ENCODE measurements at regions not wholly inside any gene's neighbourhood (a gene's known extent, or its start where the extent isn't known, plus 50 kb on each side); places are given as distances from the start of the nearest gene placed in this dataset.

DNA sequence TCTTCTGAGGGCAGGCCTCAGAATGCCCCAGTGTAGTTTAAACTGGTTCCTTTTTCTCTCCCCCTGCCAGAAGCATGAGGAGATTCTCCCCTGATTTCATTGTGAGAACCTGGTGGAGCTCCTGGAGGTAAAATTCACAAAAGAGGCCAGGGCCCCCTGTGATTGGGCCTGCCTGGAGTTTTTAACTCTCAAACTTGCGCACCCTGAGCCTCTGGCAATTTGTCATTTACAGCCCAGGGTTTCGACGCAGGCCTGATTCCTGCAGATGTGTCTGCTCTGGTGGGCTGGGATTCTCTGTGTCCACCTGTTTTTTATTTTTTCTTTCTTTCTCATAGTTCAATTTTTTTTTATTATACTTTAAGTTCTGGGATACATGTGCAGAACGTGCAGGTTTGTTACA, 157.9 kb downstream of the ASB1 start:
- no peak for DNase-seq

DNA sequence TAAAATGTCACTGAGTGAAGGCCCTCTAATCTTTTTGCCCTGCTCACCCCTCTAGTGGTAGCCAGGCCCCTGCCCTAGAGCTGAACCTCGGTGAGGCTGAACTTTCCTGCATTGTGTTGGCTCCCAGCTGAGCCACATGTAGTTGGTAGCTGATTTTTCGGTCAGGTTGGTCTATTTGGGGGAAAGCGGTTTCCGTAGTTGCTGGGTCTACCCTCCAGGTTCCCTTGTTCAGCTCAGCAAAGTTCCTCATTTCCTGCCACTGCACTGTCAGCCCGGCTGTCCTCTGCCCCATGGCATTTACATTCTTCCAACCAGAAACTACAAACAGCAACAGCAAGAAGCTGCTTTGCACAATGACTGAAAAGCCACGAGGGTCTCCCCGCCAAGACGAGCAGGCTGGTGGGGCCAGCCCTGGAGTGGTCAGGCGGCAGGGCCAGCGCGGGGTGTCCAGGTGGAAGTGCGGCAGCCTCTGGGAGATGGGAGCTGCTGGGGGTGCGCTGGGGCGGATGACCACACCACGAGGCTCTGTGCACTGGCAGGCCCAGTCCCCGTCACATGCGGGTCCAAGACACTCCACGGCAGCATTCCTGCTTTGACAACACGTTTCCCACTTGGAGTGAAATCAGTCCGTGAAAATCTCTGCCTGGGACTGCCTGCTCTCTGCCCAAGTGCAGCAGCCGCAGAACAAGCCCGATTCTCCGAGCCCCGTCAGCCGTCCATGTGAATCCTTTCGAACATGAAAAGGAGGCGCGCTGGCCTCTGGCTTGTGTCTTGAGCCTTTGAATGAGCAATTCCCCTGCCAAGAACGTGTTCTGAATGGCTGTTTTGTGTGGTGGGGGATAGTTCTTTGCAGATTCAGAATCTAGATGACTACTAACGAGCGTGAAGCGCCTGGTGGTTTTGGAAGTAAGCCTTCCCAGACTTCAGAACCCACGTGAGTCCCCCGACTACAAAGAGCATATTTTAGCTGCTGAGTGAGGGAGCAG, 159.4 kb downstream of the ASB1 start:
- DNase-seq, result no peak

DNA sequence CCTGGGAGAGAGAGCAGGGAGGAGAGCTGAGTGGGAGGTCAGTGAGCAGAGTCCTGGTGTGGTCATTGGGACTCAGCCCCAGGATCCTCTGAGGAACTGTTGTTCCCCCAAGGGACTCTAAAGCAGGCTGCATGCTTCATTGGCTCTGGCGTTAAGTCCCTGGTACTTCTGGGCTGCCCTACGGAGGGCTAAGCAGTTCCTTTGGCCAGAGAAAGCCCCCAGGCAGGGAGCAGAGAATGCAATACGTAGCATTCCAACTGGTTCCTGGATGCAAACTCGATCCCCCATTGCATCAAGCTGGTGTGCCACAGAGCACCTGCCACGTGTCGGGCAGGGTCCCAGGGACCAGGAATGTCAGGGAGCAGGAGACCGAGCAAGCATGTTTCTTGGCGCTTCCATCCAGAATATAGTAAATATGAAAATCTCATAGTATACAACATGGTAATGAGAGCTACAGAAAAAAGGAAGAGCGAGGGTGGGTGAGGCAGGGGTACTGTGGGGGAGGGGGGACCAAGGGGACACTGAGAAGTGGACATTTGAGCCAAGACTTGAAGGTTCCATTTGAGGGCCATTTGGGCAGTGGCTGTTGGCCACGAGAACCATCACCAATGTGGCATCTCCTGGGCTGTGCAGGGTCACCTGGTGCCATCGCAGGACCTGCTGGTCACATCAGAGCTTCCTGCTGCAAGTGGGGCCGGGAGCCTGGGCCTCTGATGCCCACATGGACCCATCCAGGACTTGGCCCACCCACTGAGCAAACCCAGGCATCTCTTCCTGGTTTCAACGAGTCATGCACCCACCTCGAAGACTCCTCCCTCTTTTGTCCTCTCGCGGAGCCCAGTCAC, 160.4 kb downstream of the ASB1 start:
- no peak for DNase-seq

DNA sequence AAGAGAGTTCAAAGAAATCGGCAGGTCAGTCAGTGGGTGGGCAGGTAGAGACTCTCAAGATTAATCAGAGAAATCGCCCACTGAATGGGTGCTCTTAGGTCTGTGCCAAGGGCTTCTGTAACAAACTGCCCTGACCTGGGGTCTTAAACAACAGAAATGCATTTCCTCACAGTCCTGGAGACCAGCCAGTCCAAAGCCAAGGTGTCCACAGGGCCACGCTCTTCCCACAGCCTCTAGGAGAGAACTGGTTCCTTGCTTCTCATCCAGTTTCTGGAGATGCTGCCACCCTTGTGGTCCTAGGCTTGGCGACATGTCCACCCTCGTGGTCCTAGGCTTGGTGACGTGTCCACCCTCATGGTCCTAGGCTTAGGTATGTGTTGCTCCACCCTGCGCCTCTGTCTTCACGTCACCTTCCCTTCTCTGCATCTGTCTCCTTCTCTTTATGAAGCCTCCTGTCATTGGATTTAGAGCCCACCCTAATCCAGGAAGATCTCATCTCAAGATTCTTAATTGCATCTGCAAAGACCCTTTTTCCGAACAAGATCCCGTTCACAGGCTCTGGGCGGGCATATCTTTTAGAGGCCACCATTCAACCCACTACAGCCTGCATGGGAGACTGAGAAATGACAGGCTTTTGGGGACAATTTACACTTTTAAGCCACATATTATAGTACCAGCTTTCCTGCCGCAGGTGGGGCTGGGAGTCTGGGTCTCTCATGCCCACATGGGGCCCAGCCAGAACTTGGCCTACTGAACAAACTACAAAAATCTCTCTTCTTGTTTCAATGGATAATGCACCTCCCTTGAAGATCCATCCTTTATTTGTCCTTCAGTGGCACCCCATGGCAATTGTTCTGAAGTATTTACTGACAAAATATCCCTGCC, 161.3 kb downstream of the ASB1 start:
- no peak for DNase-seq

DNA sequence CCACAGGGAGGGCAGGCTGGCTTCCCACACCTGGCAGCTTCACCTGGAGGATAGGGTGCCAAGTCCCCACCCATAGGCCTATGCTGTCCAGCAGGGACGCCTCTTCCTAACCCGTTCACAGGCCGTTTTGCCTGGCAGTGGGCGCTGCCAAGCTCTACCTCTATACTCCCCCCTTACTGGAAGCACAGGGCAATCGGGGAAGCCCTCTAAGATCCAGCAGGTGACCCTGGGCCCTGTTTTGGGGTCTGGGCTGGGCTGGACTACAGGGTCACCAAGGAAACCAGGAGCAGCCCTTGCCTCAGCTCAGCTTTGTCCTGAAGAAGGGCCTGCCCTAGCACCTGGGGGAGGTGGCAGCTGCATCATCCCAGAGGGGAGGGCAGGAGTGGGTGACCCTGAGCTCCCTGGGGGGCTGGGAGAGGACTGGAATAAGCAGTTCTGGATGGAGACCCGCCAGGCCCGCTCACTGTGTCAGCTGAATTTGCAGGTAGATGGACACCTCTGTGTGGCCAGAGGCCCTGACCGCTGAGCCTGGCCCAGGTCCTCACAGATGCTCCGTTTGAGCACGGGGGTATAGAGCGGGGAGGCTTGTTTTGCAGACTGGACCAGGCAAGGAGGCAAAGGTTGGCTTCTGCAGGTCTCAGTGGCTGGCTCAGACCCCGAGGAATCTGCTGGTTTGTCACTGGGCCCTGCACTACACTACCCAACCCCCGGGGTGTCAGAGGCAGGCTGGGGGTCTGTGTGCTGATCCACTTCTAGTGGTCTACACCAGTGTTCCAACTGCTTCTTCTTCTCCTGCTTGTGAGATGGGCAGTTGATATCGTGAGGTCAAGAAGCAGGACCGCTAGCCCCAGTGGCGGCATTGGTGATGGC, 163.1 kb downstream of the ASB1 start:
- no peak for DNase-seq

DNA sequence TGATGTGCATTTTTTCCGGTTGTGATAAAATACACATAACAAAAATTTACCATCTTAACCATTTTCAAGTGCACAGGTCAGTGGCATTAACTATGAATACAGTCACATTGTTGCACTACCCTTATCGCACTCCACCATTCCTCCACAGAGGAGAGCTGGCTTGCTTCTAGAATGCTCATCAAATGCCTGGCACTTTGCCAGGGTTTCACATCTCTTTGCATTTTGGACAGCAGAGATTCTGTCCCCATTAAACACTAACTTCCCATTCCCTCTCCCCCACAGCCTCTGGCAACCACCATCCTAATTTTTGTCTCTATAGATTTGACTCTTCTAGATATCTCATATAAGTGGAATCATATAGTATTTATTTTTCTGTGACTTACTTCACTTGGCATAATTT, 165.0 kb downstream of the ASB1 start:
- no peak for DNase-seq

DNA sequence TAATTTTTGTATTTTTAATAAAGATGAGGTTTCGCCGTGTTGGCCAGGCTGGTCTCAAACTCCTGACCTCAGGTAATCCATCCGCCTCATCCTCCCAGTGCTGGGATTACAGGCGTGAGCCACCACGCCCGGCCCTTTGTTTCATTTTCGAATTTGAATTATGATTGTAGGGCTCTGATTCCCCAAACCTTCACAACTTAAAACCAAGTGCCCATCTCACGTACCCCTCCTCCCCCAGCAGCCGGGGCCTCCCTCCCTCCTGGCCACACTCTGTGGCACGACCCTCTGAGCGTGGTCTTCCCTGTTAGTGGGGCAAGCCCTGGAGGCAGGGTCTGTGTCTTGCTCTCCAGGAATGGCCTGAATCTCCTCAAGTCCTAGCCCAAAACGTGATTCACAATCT, 166.5 kb downstream of the ASB1 start:
- DNase-seq, result no peak

DNA sequence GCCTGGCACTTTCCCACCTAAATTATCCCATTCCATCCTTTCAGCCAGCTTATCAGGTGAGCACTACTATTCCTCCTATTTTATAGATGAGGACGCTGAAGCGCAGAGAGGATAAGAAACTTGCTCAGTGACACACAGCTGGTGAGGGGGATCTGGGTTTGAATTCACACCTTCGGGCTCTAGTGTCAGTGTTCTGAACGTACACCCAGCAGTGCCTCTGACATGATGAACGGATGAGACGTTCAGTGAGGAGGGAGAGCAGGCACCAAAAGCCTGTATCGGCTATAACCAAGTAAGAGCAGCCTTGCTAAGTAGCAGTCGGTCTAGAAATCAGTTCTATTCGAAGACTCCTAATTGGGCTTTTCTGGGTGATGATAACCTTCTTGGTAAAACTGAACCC, 167.0 kb downstream of the ASB1 start:
- DNase-seq, result no peak

DNA sequence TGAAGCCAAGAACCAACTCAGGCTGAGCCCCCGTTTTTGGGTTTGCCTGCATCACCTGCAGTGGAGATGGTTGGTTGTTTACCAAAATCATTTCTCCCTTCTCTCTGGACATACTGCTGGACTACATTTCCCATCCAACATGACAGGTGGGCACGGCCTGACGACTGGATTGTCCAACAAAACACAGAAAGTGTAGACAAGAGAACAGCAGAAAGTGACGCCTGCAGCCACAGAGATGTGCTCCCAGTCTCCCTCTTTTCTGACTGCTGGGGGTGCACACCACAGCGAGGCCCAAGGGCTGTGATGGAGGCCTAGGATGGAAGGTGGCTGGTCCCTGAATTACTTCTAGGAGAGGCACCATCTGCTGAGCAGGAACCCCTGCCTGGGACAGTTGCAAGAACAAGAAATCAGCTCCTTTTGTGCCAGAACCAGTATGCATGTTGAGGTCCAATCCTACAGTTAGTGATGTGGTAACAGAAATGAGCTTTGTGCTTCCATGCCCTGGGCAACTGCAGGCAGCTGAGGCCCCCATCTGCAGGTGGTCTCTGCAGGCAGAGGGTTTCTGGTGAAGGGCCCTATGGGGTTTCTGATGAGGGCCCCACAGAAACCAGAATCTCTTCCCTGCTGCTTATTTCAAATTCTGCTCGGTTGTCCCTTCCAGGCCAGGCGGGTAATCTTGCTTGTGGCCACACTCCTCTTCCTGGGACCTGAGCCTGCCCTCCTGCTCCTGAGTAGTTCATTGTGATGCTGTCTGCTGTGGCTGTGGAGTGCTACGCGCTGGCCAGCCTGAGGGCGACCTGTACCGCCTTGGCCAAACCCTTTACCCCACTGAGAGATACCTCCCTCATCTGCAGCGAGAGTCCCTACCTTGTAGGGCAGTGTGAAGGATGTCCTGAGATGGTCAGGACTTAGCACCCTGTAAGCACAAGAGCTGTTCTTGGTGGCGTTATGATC, 168.3 kb downstream of the ASB1 start:
- no peak for DNase-seq

DNA sequence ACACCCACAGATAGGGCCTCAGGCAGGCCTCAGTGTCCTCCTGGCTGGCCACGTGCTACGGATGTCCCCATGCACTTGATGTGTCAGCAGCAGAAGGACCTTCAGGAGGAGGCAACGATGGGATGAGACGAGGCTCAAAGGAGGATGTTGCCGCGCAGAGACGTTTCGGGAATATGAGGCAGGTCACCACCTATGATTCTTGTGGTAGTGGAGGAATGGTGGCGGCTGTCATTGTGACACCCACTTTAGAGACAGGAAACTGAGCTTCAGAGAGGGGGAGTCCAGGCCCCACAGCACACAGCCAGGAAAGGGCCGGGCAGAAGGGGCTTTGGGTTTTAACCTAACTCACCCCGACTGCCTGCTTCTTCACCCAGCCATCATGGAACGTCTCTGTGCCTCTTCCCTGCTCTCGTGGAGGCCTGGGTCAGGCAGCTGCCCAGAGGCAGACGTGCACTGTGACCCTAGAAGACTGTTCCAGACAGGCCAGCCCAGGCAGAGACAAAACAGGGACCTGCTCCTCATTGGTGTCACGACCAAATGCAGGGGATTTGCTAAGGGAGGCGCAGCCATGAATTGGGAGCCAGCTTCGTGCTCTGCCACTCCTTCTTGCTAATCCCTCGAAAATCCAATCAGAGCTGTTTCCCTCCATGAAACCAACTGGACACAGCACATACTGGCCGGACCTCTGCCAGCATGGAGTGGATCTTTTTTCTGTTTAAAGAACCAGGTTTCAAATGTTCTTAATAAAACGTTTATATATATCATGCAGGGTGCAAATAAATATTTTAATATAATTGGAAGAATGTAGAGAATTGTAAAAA, 169.2 kb downstream of the ASB1 start:
- no peak for DNase-seq

DNA sequence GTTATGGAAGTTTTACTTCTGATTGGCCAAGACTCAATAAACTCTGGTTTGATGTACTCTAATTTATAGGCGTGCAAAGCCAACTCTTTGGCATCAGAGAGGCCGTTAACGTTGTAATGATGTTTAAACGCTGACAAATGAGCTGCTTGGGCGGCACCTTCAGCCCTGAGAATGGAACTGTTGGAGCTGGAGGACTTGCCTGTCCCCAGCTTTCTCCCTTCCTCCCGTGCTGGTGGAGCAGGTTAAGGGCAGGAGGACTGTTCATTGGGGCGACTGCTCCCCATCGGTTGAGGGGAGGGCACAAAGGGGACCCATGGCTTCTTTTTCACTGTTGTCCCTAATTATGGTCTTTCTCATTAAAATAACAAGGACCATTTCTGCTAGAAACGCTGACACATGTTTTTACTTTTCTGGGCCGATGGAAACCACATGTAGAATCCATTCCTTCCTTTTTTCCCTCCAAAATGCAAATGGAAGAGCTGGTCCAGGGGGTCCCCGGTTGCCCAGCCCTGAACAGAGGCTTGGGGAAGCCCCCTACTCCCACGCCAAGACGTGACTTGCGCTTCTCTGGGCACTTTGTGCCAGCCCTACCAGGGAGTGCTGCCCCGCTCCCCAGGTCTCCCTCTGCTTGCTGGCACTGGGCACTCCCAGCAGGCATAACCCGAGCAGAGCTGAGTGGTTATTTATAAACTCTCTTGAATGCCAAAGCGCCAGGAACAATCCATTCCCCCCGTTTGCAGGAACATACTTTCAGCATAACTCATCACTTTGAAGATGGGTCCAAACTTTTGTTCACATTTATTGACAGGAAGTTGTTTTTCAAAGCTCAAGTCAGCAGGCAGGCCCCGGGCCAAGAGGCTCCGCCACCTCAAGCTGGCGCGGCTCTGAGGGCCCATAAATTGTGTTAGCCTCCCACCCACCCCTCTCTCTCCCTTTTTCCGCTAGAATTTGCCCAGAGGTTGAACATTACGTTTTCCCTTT, 170.1 kb downstream of the ASB1 start:
- no peak for DNase-seq

DNA sequence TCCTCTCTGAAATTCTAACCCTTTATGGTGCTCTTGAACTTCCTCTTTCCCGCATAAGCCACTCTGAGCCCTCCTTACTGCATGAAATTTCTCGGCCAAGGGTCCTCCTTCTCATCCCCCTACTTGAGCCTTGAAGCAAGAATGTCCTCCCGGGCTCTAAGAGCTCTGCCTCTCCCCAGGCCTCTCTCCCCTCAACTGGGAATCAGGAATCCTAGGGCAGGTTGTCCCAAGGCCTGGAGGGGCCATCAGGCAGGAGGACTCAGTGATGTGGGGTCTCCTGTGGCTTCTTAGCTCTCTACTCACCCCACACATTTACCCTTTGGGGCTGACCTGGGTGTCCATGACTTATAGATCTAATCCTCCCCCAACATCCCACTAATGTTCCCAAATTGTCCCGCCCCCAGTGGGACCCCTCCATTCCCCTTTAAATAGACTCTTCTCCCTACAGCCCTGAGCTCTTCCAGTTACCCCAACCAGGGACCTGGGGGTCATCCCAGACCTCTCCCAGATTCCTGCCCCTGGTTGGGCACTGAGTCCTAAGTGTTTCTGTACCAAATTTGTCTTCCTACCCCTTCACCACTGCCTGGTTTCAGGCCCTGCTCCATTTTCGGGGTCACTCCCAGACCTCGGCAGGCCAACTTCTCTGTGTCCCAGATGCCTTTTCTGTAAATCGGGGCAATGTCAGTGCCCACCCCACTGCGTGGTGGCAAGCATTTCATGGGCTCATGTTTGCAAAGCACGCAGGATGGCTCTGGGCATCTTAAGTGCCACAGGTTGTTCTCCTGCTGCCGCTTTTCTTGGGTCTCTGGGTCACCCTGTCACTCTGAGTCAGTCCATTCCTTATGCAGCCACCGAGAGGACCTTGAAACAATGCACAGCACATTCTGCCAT, 171.2 kb downstream of the ASB1 start:
- no peak for DNase-seq

DNA sequence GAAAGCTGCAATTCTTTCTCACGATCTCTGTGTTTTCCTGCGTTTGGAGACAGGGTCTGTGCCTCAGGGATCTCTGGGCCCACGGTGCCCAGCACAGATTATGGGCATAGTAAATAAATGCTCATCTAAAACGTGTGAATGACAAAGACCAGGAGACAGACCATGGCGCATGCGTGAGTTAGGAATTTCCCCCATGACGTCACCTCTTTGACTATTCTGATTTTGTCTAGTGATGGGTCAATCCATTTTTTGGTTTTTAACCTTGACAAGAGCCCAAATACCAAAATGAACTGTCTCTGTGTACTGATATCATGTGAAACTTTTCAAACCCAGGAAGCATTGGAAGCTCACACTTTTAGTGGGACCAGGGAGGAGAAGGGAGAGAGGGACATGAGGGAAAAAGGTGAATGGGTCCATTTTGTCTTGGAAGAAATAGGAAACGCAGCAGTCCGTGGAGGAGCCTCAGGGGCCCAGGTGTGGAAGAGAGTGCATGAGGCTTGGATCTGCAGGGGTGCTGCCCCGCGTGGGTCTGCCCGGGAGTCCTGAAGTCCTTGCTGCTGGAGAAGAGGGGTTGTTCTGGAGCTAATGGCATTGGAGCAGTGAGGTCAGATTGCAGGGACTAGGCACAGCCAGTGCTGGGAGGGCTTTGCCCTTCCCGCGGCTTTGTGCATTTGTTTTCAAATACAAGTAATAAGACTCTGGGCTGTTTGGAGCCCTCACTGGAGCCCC, 172.2 kb downstream of the ASB1 start:
- DNase-seq, result no peak

DNA sequence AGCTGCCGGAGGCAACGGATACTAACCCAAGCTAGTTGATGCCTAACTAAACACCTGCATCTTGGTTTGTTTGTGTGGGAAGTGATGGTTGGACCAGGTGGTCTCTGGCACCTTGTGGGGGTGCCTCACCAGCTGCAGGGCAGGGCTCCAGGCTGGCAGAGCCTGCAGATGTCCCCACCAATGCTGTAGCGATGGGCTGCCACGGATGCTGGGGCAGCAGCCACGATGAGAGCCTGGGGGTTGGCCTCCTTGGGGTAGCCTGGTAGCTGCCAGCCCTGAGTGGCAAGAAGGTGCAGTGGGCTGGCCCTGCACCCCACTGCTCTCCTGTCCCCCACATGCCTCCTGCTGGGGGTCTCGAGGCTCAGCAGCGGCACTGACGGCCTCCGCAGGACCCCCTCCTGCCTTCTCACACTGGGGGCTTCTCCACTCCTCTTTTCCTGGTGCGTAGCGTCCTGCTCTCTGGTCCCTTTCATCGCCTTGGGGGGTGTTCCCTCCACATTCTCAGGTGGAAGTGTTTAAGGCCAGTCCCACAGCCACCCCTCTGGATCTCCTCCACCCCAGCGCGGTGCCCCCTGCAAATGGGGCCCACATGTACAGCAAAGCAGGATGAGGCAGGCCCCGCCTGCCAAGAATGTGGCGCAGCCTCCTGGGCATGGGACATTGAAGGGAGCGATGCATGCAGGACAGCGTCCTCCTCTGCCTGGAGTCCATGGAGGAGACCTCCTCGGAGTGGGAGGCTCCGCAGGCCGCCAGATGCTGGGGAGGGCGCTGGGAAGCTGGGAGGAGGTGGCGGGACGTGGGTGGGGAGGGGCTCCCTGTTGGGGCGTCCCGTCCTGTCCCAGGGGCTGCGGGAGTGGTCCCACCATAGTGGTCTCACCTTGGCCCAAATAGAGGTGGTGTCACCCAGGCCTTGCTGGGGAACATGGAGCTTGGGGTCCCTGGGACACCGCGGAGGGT, 173.1 kb downstream of the ASB1 start:
- DNase-seq, result no peak
